H1 (cell line): ENCODE measurements at regions not wholly inside any gene's neighbourhood (a gene's known extent, or its start where the extent isn't known, plus 50 kb on each side); places are given as distances from the start of the nearest gene placed in this dataset.

ENCODE experiments used
- CTCF ChIA-PET: fragments of 300-600 bp; sonication (Branson Sonifier 250); formaldehyde crosslinking; loops from one replicate; lab custom pipeline; 2021; ENCODE audit not compliant: partially characterized antibody; lab: Charles Lee
- POLR2A ChIA-PET: fragments of 300-600 bp; sonication (Branson Sonifier 250); formaldehyde crosslinking; loops from one replicate; lab custom pipeline; 2021; ENCODE audit warnings: inconsistent platforms; ENCODE audit not compliant: partially characterized antibody; lab: Charles Lee
- DNase-seq, 2 experiments: peaks; one replicate each; pipeline versions ENCODE4 v3.0.0 to v3.0.0-alpha.2; 2010 to 2022; ENCODE audit warnings: low spot score in 2 of 2, low read depth in 1 of 2, mixed read lengths in 1 of 2
- FAIRE-seq: peaks from 2 replicates; lab custom pipeline; 2011; peaks lifted over from hg19 to GRCh38; lab: Jason Lieb, UNC
- H2AFZ ChIP-seq: 2 replicates; pipeline ENCODE4 v1.8.1; 2012; ENCODE audit warnings: low read length, inconsistent platforms
- H2AK5ac ChIP-seq: 2 replicates; pipeline ENCODE4 v1.6.1; 2013; ENCODE audit warnings: low read depth, low read length
- H2BK120ac ChIP-seq: replicated peaks from 2 replicates; pipeline ENCODE3; 2013; ENCODE audit warnings: low read depth, low read length, inconsistent platforms
- H2BK12ac ChIP-seq: 2 replicates; pipeline ENCODE4 v1.6.1; 2013; ENCODE audit warnings: low read depth, low read length
- H2BK15ac ChIP-seq: 2 replicates; pipeline ENCODE4 v1.6.1; 2013; ENCODE audit warnings: low read length
- H2BK20ac ChIP-seq: 2 replicates; pipeline ENCODE4 v1.6.1; 2013; ENCODE audit warnings: low read length
- H2BK5ac ChIP-seq: 2 replicates; pipeline ENCODE4 v1.6.1; 2013; ENCODE audit warnings: low read depth, low read length
- H3K14ac ChIP-seq: 2 replicates; pipeline ENCODE4 v1.6.1; 2013; ENCODE audit warnings: inconsistent platforms; ENCODE audit not compliant: insufficient read length
- H3K18ac ChIP-seq: 2 replicates; pipeline ENCODE4 v1.6.1; 2013; ENCODE audit warnings: low read length; ENCODE audit errors: extremely low read depth
- H3K23ac ChIP-seq: 2 replicates; pipeline ENCODE4 v1.6.1; 2013; ENCODE audit warnings: inconsistent platforms; ENCODE audit not compliant: insufficient read length
- H3K23me2 ChIP-seq: 2 replicates; pipeline ENCODE4 v1.6.1; 2013; ENCODE audit warnings: low read depth, low read length
- H3K27ac ChIP-seq: 2 replicates; pipeline ENCODE4 v1.6.1; 2011; ENCODE audit warnings: low read depth, low read length, inconsistent platforms
- H3K27me3 ChIP-seq, 4 experiments: replicated peaks in 1 of 4; 1 replicate in 1 of 4; 2 replicates in 3 of 4; pipeline versions ENCODE4 v1.6.1 to v1.8.1; 2011 to 2013; ENCODE audit warnings: low read length in 3 of 4, mild to moderate bottlenecking in 3 of 4, inconsistent platforms in 2 of 4, mixed read lengths in 2 of 4, moderate library complexity in 1 of 4; ENCODE audit not compliant: control insufficient read depth in 3 of 4, insufficient read depth in 3 of 4; ENCODE audit errors: extremely low read depth in 1 of 4
- H3K36me3 ChIP-seq, 4 experiments: 2 replicates each; pipeline versions ENCODE4 v1.6.1 to v1.8.1; 2011 to 2013; ENCODE audit warnings: mild to moderate bottlenecking in 4 of 4, low read length in 3 of 4, moderate library complexity in 2 of 4, control low read depth in 1 of 4, inconsistent platforms in 1 of 4; ENCODE audit not compliant: insufficient read depth in 4 of 4, control insufficient read depth in 2 of 4
- H3K4ac ChIP-seq: replicated peaks from 2 replicates; pipeline ENCODE3; 2013; ENCODE audit warnings: low read length, low read depth, mixed read lengths, inconsistent platforms; ENCODE audit not compliant: insufficient read length
- H3K4me1 ChIP-seq, 4 experiments: replicated peaks in 1 of 4; 1 replicate in 1 of 4; 2 replicates in 3 of 4; pipeline versions ENCODE4 v1.6.1 to v1.8.1; 2011 to 2013; ENCODE audit warnings: low read length in 3 of 4, inconsistent platforms in 2 of 4, mixed read lengths in 1 of 4; ENCODE audit not compliant: insufficient read depth in 4 of 4, control insufficient read depth in 3 of 4
- H3K4me2 ChIP-seq, 2 experiments: 2 replicates each; pipeline versions ENCODE4 v1.6.1 to v1.8.1; 2011 to 2013; ENCODE audit warnings: low read depth in 2 of 2, low read length in 2 of 2, control low read depth in 1 of 2, inconsistent platforms in 1 of 2, mild to moderate bottlenecking in 1 of 2; ENCODE audit not compliant: insufficient read depth in 1 of 2
- H3K4me3 ChIP-seq, 4 experiments: fragments of 200-600, 300-600 bp in 1 of 4; sonication (generic), shearing (Covaris generic), sonication (Bioruptor Twin) in 1 of 4; 2 replicates each; pipeline versions ENCODE4 v1.5.1 to v1.8.1; 2011 to 2016; ENCODE audit warnings: low read length in 4 of 4, low read depth in 3 of 4, control low read depth in 2 of 4, inconsistent platforms in 2 of 4, mild to moderate bottlenecking in 2 of 4, mixed read lengths in 1 of 4, moderate library complexity in 1 of 4; ENCODE audit not compliant: insufficient read depth in 2 of 4; ENCODE audit errors: extremely low read depth in 1 of 4
- H3K56ac ChIP-seq: replicated peaks from 2 replicates; pipeline ENCODE3; 2013; ENCODE audit warnings: low read depth, mild to moderate bottlenecking, mixed read lengths, low read length, inconsistent platforms; ENCODE audit not compliant: insufficient read length
- H3K79me1 ChIP-seq: 2 replicates; pipeline ENCODE4 v1.6.1; 2013; ENCODE audit warnings: low read depth, low read length, control low read depth
- H3K79me2 ChIP-seq, 2 experiments: 2 replicates each; pipeline versions ENCODE4 v1.6.1 to v1.8.1; 2012 to 2013; ENCODE audit warnings: low read length in 2 of 2, mild to moderate bottlenecking in 2 of 2, inconsistent platforms in 1 of 2; ENCODE audit not compliant: insufficient read depth in 2 of 2, control insufficient read depth in 1 of 2
- H3K9ac ChIP-seq, 4 experiments: replicated peaks in 1 of 4; 1 replicate in 1 of 4; 2 replicates in 3 of 4; pipeline versions ENCODE4 v1.6.1 to v1.8.1; 2011 to 2013; ENCODE audit warnings: low read depth in 3 of 4, low read length in 3 of 4, control low read depth in 2 of 4, mild to moderate bottlenecking in 2 of 4, moderate library complexity in 2 of 4, inconsistent platforms in 1 of 4; ENCODE audit errors: extremely low read depth in 1 of 4
- H3K9me3 ChIP-seq, 2 experiments: 2 replicates each; pipeline versions ENCODE4 v1.6.1 to v1.8.1; 2012 to 2013; ENCODE audit warnings: mild to moderate bottlenecking in 2 of 2, moderate library complexity in 2 of 2, control low read depth in 1 of 2, inconsistent platforms in 1 of 2, low read depth in 1 of 2, low read length in 1 of 2, mixed read lengths in 1 of 2; ENCODE audit not compliant: insufficient read depth in 2 of 2
- H4K20me1 ChIP-seq, 2 experiments: replicated peaks in 1 of 2; 2 replicates each; pipeline versions ENCODE3 to v1.8.1; 2011 to 2013; ENCODE audit warnings: inconsistent platforms in 2 of 2, low read length in 2 of 2, mild to moderate bottlenecking in 1 of 2; ENCODE audit not compliant: insufficient read depth in 2 of 2, control insufficient read depth in 1 of 2
- H4K5ac ChIP-seq: 2 replicates; pipeline ENCODE4 v1.6.1; 2013; ENCODE audit warnings: low read length, low read depth, mixed read lengths, inconsistent platforms; ENCODE audit not compliant: insufficient read length
- H4K8ac ChIP-seq: 2 replicates; pipeline ENCODE4 v1.8.0; 2013; ENCODE audit warnings: mild to moderate bottlenecking, moderate library complexity, low read length, inconsistent platforms; ENCODE audit not compliant: insufficient read depth; ENCODE audit errors: extremely low read depth
- H4K91ac ChIP-seq: replicated peaks from 2 replicates; pipeline ENCODE3; 2013; ENCODE audit warnings: low read length, mixed read lengths, inconsistent platforms; ENCODE audit not compliant: insufficient read length
- BACH1 ChIP-seq: IDR thresholded peaks from 2 replicates; pipeline ENCODE4 v1.6.1; 2012; ENCODE audit warnings: low read length, improper control_type of control experiment
- EZH2 ChIP-seq: fragments of 200-600 bp; sonication (generic); IDR thresholded peaks from 2 replicates; pipeline ENCODE4 v1.7.1; 2012; ENCODE audit warnings: low read depth, mild to moderate bottlenecking, moderate library complexity, low read length, inconsistent platforms; ENCODE audit not compliant: severe bottlenecking
- HDAC2 ChIP-seq, 2 experiments: fragments of 300-600 bp in 1 of 2; sonication (generic) in 1 of 2; IDR thresholded peaks; 2 replicates each; pipeline ENCODE4 v1.6.1; 2011 to 2012; ENCODE audit warnings: low read depth in 2 of 2, low read length in 2 of 2, mild to moderate bottlenecking in 2 of 2, moderate library complexity in 2 of 2, borderline replicate concordance in 1 of 2, inconsistent platforms in 1 of 2
- KDM5A ChIP-seq: fragments of 200-600 bp; IDR thresholded peaks from 2 replicates; pipeline ENCODE4 v1.7.1; 2012; ENCODE audit warnings: mild to moderate bottlenecking, low read length, inconsistent platforms, mixed read lengths
- MAFK ChIP-seq: IDR thresholded peaks from 2 replicates; pipeline ENCODE4 v1.6.1; 2012; ENCODE audit warnings: low read depth, mild to moderate bottlenecking, improper control_type of control experiment, low read length
- POLR2AphosphoS5 ChIP-seq: IDR thresholded peaks from 2 replicates; pipeline ENCODE4 v1.6.1; 2011; ENCODE audit warnings: low read depth, low read length
- POU5F1 ChIP-seq: IDR thresholded peaks from 2 replicates; pipeline ENCODE4 v1.6.1; 2011; ENCODE audit warnings: low read depth, mild to moderate bottlenecking, low read length, moderate library complexity
- RFX5 ChIP-seq: IDR thresholded peaks from 2 replicates; pipeline ENCODE4 v1.6.1; 2011; ENCODE audit warnings: low read depth, low read length, improper control_type of control experiment, borderline replicate concordance
- RXRA ChIP-seq: IDR thresholded peaks from 2 replicates; pipeline ENCODE4 v1.6.1; 2011; ENCODE audit warnings: low read depth, mild to moderate bottlenecking, low read length, moderate library complexity; ENCODE audit not compliant: insufficient read depth
- SIN3A ChIP-seq, 2 experiments: IDR thresholded peaks in 1 of 2; conservative IDR thresholded peaks in 1 of 2; 2 replicates each; pipeline ENCODE4 v1.6.1; 2011 to 2012; ENCODE audit warnings: low read length in 2 of 2, improper control_type of control experiment in 1 of 2, low read depth in 1 of 2, mild to moderate bottlenecking in 1 of 2
- SIX5 ChIP-seq: IDR thresholded peaks from 2 replicates; pipeline ENCODE4 v1.6.1; 2011; ENCODE audit warnings: mild to moderate bottlenecking, low read depth, low read length
- SUZ12 ChIP-seq: fragments of 200-600 bp; sonication (generic); IDR thresholded peaks from 2 replicates; pipeline ENCODE4 v1.6.1; 2012; ENCODE audit warnings: mild to moderate bottlenecking, inconsistent platforms, low read length, moderate library complexity, mixed read lengths
- TAF1 ChIP-seq: IDR thresholded peaks from 2 replicates; pipeline ENCODE4 v1.6.1; 2011; ENCODE audit warnings: mild to moderate bottlenecking, low read depth, low read length
- USF2 ChIP-seq: IDR thresholded peaks from 2 replicates; pipeline ENCODE4 v1.6.1; 2011; ENCODE audit warnings: low read length, improper control_type of control experiment
- WGBS, 2 experiments: shearing (Covaris generic) in 1 of 2; methylation state at CpG; one replicate each; pipeline versions ENCODE4 v1.1.6 to v1.1.7; 2013 to 2015; ENCODE audit warnings: low lambda C conversion rate in 2 of 2, mixed read lengths in 2 of 2, inconsistent platforms in 1 of 2, low coverage in 1 of 2, missing lambda C conversion rate in 1 of 2; ENCODE audit not compliant: insufficient replicate concordance in 2 of 2, insufficient coverage in 1 of 2, insufficient read length in 1 of 2; ENCODE audit errors: extremely low coverage in 1 of 2, missing lambda C conversion rate in 1 of 2; 5-methylcytosine and 5-hydroxymethylcytosine counted together

GRCh38 chr18:75524181-75524580 lies 96.7 kb upstream of the SMIM21 start:
- CTCF ChIA-PET, result no interaction called here
- 94% methylated on average over 8 of the region's 8 CpGs; no CpG with 5 or more reads in 1 of the 2 experiments for WGBS, 2 experiments
- H3K9ac ChIP-seq, result no peak overlapping the region
- no peak for TF ChIP-seq RXRA
- no peak for TF ChIP-seq TAF1
- no peak for TF ChIP-seq BACH1
- TF ChIP-seq HDAC2 (IDR thresholded peaks at IDR 0.05; ENCODE audit: borderline replicate concordance in 1 of 2, low read depth in 2 of 2, low read length in 2 of 2), result no peak
- no peak for TF ChIP-seq SIN3A (conservative IDR thresholded peaks at IDR 0.05 in 1 of 2, IDR thresholded peaks at IDR 0.05 in 1 of 2; ENCODE audit: low read depth in 1 of 2, low read length in 2 of 2)
- TF ChIP-seq MAFK, result no peak
- TF ChIP-seq RFX5, result no peak
- TF ChIP-seq EZH2, result no peak
- TF ChIP-seq USF2, result no peak
- TF ChIP-seq KDM5A, result no peak
- TF ChIP-seq SUZ12, result no peak
- TF ChIP-seq POLR2AphosphoS5, result no peak
- no peak for TF ChIP-seq POU5F1
- no peak for TF ChIP-seq SIX5

More at GRCh38 chr18:75524181-75524580, 96.7 kb upstream of the SMIM21 start:
- Histone ChIP-seq H3K4me1 (no peaks in the 10 kb centered on the region; a peak in 1 of 7 replicates), H3K14ac (no peak overlapping the region), H3K18ac (no peak overlapping the region), H3K9me3 (no peaks in the 10 kb centered on the region), H4K91ac (no peak overlapping the region), H3K27ac (no peak overlapping the region), H3K4me2 (no peak overlapping the region), H3K4me3 (no peak overlapping the region), H2AFZ (no peak overlapping the region), H2AK5ac (no peak overlapping the region), H3K79me2 (no peaks in the 10 kb centered on the region), H3K27me3 (no peaks in the 10 kb centered on the region), H3K23me2 (no peaks in the 10 kb centered on the region), H2BK12ac (no peak overlapping the region), H2BK20ac (no peak overlapping the region), H4K8ac (no peak overlapping the region), H3K23ac (no peak overlapping the region), H2BK120ac (no peak overlapping the region), H3K36me3 (no peaks in the 10 kb centered on the region), H4K20me1 (no peaks in the 10 kb centered on the region), H3K56ac (no peak overlapping the region), H4K5ac (no peak overlapping the region), H2BK5ac (no peak overlapping the region; the same call in 1 of the 2 replicates), H2BK15ac (no peak overlapping the region), H3K79me1 (no peaks in the 10 kb centered on the region), H3K4ac (no peak overlapping the region)
- POLR2A ChIA-PET, result no interaction called here
- no peak for FAIRE-seq
- DNase-seq, result no peak
